DOHH2 (cell line): ENCODE measurements at regions not wholly inside any gene's neighbourhood (a gene's known extent, or its start where the extent isn't known, plus 50 kb on each side); places are given as distances from the start of the nearest gene placed in this dataset.

ENCODE experiments used
- H3F3A ChIP-seq: fragments of 200-600 bp; sonication (generic), shearing (Covaris generic); 2 replicates; pipeline ENCODE4 v1.6.0; 2016; ENCODE audit warnings: antibody characterized with exemption, mild to moderate bottlenecking; ENCODE audit not compliant: control insufficient read depth, insufficient read depth
- H3K27ac ChIP-seq: fragments of 200-600 bp; sonication (generic); 2 replicates; pipeline ENCODE4 v1.5.1; 2014; ENCODE audit warnings: low read depth, mild to moderate bottlenecking, low read length, moderate library complexity
- H3K27me3 ChIP-seq: fragments of 200-600 bp; sonication (generic); 2 replicates; pipeline ENCODE4 v1.6.1; 2014; ENCODE audit warnings: mild to moderate bottlenecking, low read length, mixed read lengths; ENCODE audit not compliant: control insufficient read depth
- H3K36me3 ChIP-seq: fragments of 200-600 bp; sonication (generic); 2 replicates; pipeline ENCODE4 v1.6.1; 2014; ENCODE audit warnings: mild to moderate bottlenecking, low read length, moderate library complexity, mixed read lengths; ENCODE audit not compliant: control insufficient read depth
- H3K4me1 ChIP-seq: fragments of 200-600 bp; sonication (generic); 2 replicates; pipeline ENCODE4 v1.6.1; 2014; ENCODE audit warnings: mild to moderate bottlenecking, low read length, mixed read lengths; ENCODE audit not compliant: control insufficient read depth
- H3K4me2 ChIP-seq: fragments of 200-600 bp; sonication (generic); 2 replicates; pipeline ENCODE4 v1.6.0; 2014; ENCODE audit warnings: mild to moderate bottlenecking, low read length, moderate library complexity
- H3K4me3 ChIP-seq: fragments of 200-600 bp; sonication (generic); 2 replicates; pipeline ENCODE4 v1.5.1; 2014; ENCODE audit warnings: mild to moderate bottlenecking, low read length, mixed read lengths
- H3K79me2 ChIP-seq: fragments of 200-600 bp; sonication (generic); 2 replicates; pipeline ENCODE4 v1.6.1; 2014; ENCODE audit warnings: mild to moderate bottlenecking, low read length, mixed read lengths; ENCODE audit not compliant: control insufficient read depth
- H3K9me2 ChIP-seq: fragments of 200-600 bp; sonication (generic); replicated peaks from 2 replicates; pipeline ENCODE4 v1.6.1; 2014; ENCODE audit warnings: mild to moderate bottlenecking, low read length, mixed read lengths; ENCODE audit not compliant: control insufficient read depth
- H3K9me3 ChIP-seq: fragments of 200-600 bp; sonication (generic); 2 replicates; pipeline ENCODE4 v1.6.1; 2014; ENCODE audit warnings: antibody characterized with exemption, low read length, mixed read lengths; ENCODE audit not compliant: control insufficient read depth, insufficient read depth
- H4K20me1 ChIP-seq: fragments of 200-600 bp; sonication (generic); 2 replicates; pipeline ENCODE4 v1.6.0; 2014; ENCODE audit warnings: low read depth, mild to moderate bottlenecking, antibody characterized with exemption, low read length, moderate library complexity; ENCODE audit not compliant: control insufficient read depth, insufficient read depth
- CTCF ChIP-seq: fragments of 200-600 bp; sonication (generic); IDR thresholded peaks from one replicate; pipeline ENCODE4 v1.5.1; 2014; ENCODE audit warnings: antibody characterized with exemption, mild to moderate bottlenecking, low read depth, low read length; ENCODE audit not compliant: poor library complexity, severe bottlenecking
- EZH2phosphoT487 ChIP-seq: fragments of 200-600 bp; sonication (generic); IDR thresholded peaks from 2 replicates; pipeline ENCODE4 v1.6.1; 2017; ENCODE audit warnings: borderline replicate concordance, mild to moderate bottlenecking, antibody characterized with exemption, low read length, moderate library complexity, mixed read lengths

DNA sequence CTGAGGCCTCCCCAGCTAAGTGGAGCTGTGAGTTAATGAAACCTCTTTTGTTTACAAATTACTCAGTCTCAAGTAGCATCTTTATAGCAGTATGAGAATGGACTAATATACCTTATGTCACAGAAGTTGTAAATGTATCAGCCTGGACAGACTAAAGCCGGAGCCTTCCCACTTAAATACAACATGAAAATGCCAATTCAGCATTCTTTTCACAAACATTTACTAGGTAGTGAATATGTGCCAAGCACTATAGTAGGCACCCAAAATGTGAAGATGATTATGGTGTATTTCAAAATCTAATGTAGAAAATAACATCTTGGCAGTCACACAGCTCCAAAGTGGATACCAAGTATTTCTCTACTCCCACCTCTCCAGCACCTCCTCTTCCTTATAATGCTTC lies 693.0 kb downstream of the KCNJ2 start:
- H3K36me3 ChIP-seq = no peaks in the 10 kb centered on the region
- no peaks in the 10 kb centered on the region for H4K20me1 ChIP-seq
- no peak overlapping the region for H3K27ac ChIP-seq
- H3K4me3 ChIP-seq = no peak overlapping the region
- no peaks in the 10 kb centered on the region for H3K4me1 ChIP-seq
- no peaks in the 10 kb centered on the region for H3K9me3 ChIP-seq
- H3K4me2 ChIP-seq = no peak overlapping the region
- TF ChIP-seq CTCF = no peak
- no peak for TF ChIP-seq EZH2phosphoT487
- no peaks in the 10 kb centered on the region for H3K9me2 ChIP-seq
- no peaks in the 10 kb centered on the region for H3K27me3 ChIP-seq
- H3F3A ChIP-seq = no peaks in the 10 kb centered on the region
- no peaks in the 10 kb centered on the region for H3K79me2 ChIP-seq

DNA sequence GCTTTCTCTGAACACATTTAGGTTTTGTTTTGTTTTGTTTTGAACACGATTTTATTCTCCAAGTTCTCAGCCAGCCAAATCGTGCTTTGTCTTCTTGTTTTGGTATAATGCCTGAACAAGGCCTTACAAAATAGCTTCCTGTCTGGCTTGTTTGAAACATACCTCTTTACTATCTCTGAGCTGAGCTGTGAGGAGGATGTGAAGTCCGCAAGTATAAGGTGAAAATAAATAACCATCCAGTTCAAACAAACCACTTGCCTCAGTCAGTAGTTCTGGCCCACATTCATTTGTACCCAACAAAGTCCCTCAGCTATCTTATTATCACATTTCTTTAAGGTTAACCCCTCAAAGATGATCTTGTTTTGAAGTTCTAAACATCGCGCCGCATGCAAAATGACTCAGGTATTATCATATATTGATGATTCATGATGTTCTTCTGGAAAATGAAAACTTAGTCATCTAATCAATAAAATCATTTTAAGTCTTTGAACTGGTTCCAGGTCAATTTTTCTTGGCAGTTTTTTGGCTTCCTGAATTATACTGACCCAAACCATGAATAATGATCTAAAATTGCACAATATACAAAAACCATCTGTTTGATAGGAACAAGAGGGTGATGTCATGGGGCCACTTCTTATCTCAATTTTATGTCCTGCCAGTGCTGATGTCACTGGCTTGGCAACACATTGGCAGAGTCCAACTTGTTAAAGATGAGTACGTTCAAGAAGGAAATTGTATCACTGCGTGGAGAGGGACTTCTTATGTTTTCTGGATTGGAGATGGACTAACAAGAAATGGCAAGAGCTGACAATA lies 694.3 kb downstream of the KCNJ2 start:
- Histone ChIP-seq H3K4me2 (no peak overlapping the region), H3K4me3 (no peak overlapping the region), H3K36me3 (no peaks in the 10 kb centered on the region), H4K20me1 (no peaks in the 10 kb centered on the region), H3F3A (no peaks in the 10 kb centered on the region), H3K27ac (no peak overlapping the region), H3K4me1 (no peaks in the 10 kb centered on the region), H3K9me2 (no peaks in the 10 kb centered on the region), H3K9me3 (no peaks in the 10 kb centered on the region), H3K79me2 (no peaks in the 10 kb centered on the region), H3K27me3 (no peaks in the 10 kb centered on the region)
- no peak for TF ChIP-seq EZH2phosphoT487
- no peak for TF ChIP-seq CTCF

GRCh38 chr17:70865993-70866804 lies 696.9 kb downstream of the KCNJ2 start:
- Histone ChIP-seq H3K9me3 (no peaks in the 10 kb centered on the region), H3F3A (no peaks in the 10 kb centered on the region), H3K79me2 (no peaks in the 10 kb centered on the region), H3K36me3 (no peaks in the 10 kb centered on the region), H3K27ac (no peak overlapping the region), H3K27me3 (no peaks in the 10 kb centered on the region), H3K4me1 (no peaks in the 10 kb centered on the region), H3K4me2 (no peak overlapping the region), H3K9me2 (no peaks in the 10 kb centered on the region), H4K20me1 (no peaks in the 10 kb centered on the region), H3K4me3 (no peak overlapping the region)
- TF ChIP-seq EZH2phosphoT487 (no peak), CTCF (no peak)
